Type B pancreatic cell (in vitro differentiated cells): ENCODE measurements at regions not wholly inside any gene's neighbourhood (a gene's known extent, or its start where the extent isn't known, plus 50 kb on each side); places are given as distances from the start of the nearest gene placed in this dataset.

Experiments used
- DNase-seq: peaks from one replicate; pipeline ENCODE4 v3.0.0; 2021; ENCODE audit warnings: mixed read lengths; ENCODE audit not compliant: unreplicated experiment; ENCODE audit errors: extremely low spot score
- H3K27ac Mint-ChIP-seq: 2 replicates; pipeline ENCODE4 v1.8.0; 2021; ENCODE audit warnings: mild to moderate bottlenecking, mixed read lengths
- H3K27me3 Mint-ChIP-seq: 2 replicates; pipeline ENCODE4 v1.8.0; 2021; ENCODE audit warnings: mixed read lengths
- H3K36me3 Mint-ChIP-seq: 2 replicates; pipeline ENCODE4 v1.8.0; 2021; ENCODE audit warnings: mixed read lengths
- H3K4me1 Mint-ChIP-seq: one replicate; pipeline ENCODE4 v1.8.0; 2021; ENCODE audit warnings: mixed read lengths; ENCODE audit not compliant: unreplicated experiment
- H3K4me3 Mint-ChIP-seq: 2 replicates; pipeline ENCODE4 v1.8.0; 2021; ENCODE audit warnings: mild to moderate bottlenecking, mixed read lengths
- H3K9me3 Mint-ChIP-seq: 2 replicates; pipeline ENCODE4 v1.8.0; 2021; ENCODE audit warnings: mixed read lengths
- CTCF ChIP-seq: fragments of 200-600 bp; sonication (generic); conservative IDR thresholded peaks from 2 replicates; pipeline ENCODE4 v1.5.0; 2021; ENCODE audit warnings: antibody characterized with exemption, mild to moderate bottlenecking

GRCh38 chr11:69416143-69416515, 65.3 kb upstream of the LINC01488 start:
- H3K4me1 Mint-ChIP-seq: peaks cover 23% of the 10 kb centered on the region
- H3K27me3 Mint-ChIP-seq: no peaks in the 10 kb centered on the region
- H3K27ac Mint-ChIP-seq: no peak overlapping the region
- TF ChIP-seq CTCF: no peak
- peaks cover 4% of the 10 kb centered on the region for H3K9me3 Mint-ChIP-seq
- DNase-seq: no peak
- H3K4me3 Mint-ChIP-seq: no peak overlapping the region
- H3K36me3 Mint-ChIP-seq: no peaks in the 10 kb centered on the region

GRCh38 chr11:69416762-69417698, 64.4 kb upstream of the LINC01488 start:
- H3K27ac Mint-ChIP-seq: peak overlapping the region; percentile 55
- H3K4me1 Mint-ChIP-seq: peaks cover 22% of the 10 kb centered on the region
- no peak for DNase-seq
- no peak for TF ChIP-seq CTCF
- H3K9me3 Mint-ChIP-seq: peaks cover 4% of the 10 kb centered on the region
- H3K27me3 Mint-ChIP-seq: no peaks in the 10 kb centered on the region
- H3K36me3 Mint-ChIP-seq: no peaks in the 10 kb centered on the region
- peak overlapping the region; percentile 39 for H3K4me3 Mint-ChIP-seq

GRCh38 chr11:69417699-69418085, 63.8 kb upstream of the LINC01488 start:
- H3K36me3 Mint-ChIP-seq: no peaks in the 10 kb centered on the region
- H3K27me3 Mint-ChIP-seq: no peaks in the 10 kb centered on the region
- peak overlapping the region; percentile 55 for H3K27ac Mint-ChIP-seq
- DNase-seq: no peak
- no peak overlapping the region for H3K4me3 Mint-ChIP-seq
- peaks cover 22% of the 10 kb centered on the region for H3K4me1 Mint-ChIP-seq
- no peak for TF ChIP-seq CTCF
- H3K9me3 Mint-ChIP-seq: peaks cover 4% of the 10 kb centered on the region

GRCh38 chr11:69418576-69419296, 62.7 kb upstream of the LINC01488 start:
- no peak for TF ChIP-seq CTCF
- H3K9me3 Mint-ChIP-seq: peaks cover 4% of the 10 kb centered on the region
- H3K27me3 Mint-ChIP-seq: no peaks in the 10 kb centered on the region
- no peak overlapping the region for H3K4me3 Mint-ChIP-seq
- H3K36me3 Mint-ChIP-seq: no peaks in the 10 kb centered on the region
- peak overlapping the region; percentile 46 for H3K27ac Mint-ChIP-seq
- DNase-seq: no peak
- peaks cover 22% of the 10 kb centered on the region for H3K4me1 Mint-ChIP-seq

GRCh38 chr11:69419662-69420395, 61.6 kb upstream of the LINC01488 start:
- Mint-ChIP-seq H3K4me1 (peaks cover 22% of the 10 kb centered on the region), H3K9me3 (no peaks in the 10 kb centered on the region), H3K36me3 (no peaks in the 10 kb centered on the region), H3K27me3 (no peaks in the 10 kb centered on the region), H3K27ac (peak overlapping the region; percentile 46), H3K4me3 (no peak overlapping the region)
- DNase-seq: no peak
- no peak for TF ChIP-seq CTCF
